ENCODE measurements at regions not wholly inside any gene's neighbourhood (a gene's known extent, or its start where the extent isn't known, plus 50 kb on each side); places are given as distances from the start of the nearest gene placed in this dataset.

GRCh38 chr5:64026493-64026892 lies 64.2 kb upstream of the HTR1A start:
- no peak for ATAC-seq
- TF ChIP-seq, protein P1, sequence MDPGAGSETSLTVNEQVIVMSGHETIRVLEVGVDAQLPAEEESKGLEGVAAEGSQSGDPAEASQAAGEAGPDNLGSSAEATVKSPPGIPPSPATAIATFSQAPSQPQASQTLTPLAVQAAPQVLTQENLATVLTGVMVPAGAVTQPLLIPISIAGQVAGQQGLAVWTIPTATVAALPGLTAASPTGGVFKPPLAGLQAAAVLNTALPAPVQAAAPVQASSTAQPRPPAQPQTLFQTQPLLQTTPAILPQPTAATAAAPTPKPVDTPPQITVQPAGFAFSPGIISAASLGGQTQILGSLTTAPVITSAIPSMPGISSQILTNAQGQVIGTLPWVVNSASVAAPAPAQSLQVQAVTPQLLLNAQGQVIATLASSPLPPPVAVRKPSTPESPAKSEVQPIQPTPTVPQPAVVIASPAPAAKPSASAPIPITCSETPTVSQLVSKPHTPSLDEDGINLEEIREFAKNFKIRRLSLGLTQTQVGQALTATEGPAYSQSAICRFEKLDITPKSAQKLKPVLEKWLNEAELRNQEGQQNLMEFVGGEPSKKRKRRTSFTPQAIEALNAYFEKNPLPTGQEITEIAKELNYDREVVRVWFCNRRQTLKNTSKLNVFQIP (CRISPR knock-in tag; IDR thresholded peaks at IDR 0.05; ENCODE audit: borderline replicate concordance, low read depth), result no peak
- TF ChIP-seq TCF4 (CRISPR knock-in tag; IDR thresholded peaks at IDR 0.05; ENCODE audit: borderline replicate concordance) (no peak), BACH2 (CRISPR knock-in tag; IDR thresholded peaks at IDR 0.05; ENCODE audit: borderline replicate concordance) (no peak), CSRNP3 (CRISPR knock-in tag; IDR thresholded peaks at IDR 0.05) (no peak), ZNF565 (CRISPR knock-in tag; conservative IDR thresholded peaks at IDR 0.05; ENCODE audit: low read depth) (no peak), ESRRG (CRISPR knock-in tag; IDR thresholded peaks at IDR 0.05) (no peak), ZNF8 (CRISPR knock-in tag; IDR thresholded peaks at IDR 0.05) (no peak), PPARA (CRISPR knock-in tag; IDR thresholded peaks at IDR 0.05; ENCODE audit: borderline replicate concordance) (no peak), ZFP30 (CRISPR knock-in tag; IDR thresholded peaks at IDR 0.05) (no peak), TOX (CRISPR knock-in tag; IDR thresholded peaks at IDR 0.05; ENCODE audit: borderline replicate concordance) (no peak), ZFP3 (CRISPR knock-in tag; IDR thresholded peaks at IDR 0.05) (no peak), ZNF70 (CRISPR knock-in tag; IDR thresholded peaks at IDR 0.05) (no peak)
- TF ChIP-seq, protein P2, sequence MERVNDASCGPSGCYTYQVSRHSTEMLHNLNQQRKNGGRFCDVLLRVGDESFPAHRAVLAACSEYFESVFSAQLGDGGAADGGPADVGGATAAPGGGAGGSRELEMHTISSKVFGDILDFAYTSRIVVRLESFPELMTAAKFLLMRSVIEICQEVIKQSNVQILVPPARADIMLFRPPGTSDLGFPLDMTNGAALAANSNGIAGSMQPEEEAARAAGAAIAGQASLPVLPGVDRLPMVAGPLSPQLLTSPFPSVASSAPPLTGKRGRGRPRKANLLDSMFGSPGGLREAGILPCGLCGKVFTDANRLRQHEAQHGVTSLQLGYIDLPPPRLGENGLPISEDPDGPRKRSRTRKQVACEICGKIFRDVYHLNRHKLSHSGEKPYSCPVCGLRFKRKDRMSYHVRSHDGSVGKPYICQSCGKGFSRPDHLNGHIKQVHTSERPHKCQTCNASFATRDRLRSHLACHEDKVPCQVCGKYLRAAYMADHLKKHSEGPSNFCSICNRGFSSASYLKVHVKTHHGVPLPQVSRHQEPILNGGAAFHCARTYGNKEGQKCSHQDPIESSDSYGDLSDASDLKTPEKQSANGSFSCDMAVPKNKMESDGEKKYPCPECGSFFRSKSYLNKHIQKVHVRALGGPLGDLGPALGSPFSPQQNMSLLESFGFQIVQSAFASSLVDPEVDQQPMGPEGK (CRISPR knock-in tag; IDR thresholded peaks at IDR 0.05; ENCODE audit: borderline replicate concordance), result no peak

DNA sequence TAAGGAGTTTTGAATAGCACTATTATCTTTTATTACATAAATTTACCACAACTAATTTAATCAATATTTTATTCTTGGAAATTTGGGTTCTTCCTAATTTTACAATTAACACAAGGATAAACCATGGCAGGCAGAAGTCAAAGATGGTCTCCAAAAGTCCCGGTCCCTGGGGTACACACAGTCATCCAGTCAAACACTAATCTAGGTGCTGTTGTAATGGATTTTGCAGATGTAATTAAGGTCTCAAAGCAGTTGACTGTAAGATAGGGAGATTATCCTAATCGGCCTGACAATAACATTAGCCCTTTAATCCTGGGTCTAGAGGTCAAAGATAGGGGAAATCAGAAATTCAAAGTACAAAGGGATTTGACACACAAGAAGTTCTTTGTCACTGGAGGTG lies 57.5 kb upstream of the HTR1A start:
- TF ChIP-seq TOX (CRISPR knock-in tag; IDR thresholded peaks at IDR 0.05; ENCODE audit: borderline replicate concordance), result no peak
- no peak for TF ChIP-seq CSRNP3 (CRISPR knock-in tag; IDR thresholded peaks at IDR 0.05)
- no peak for TF ChIP-seq CSDC2 (CRISPR knock-in tag; IDR thresholded peaks at IDR 0.05)
- TF ChIP-seq OSR1 (CRISPR knock-in tag; IDR thresholded peaks at IDR 0.05), result no peak
- TF ChIP-seq ZFP3 (CRISPR knock-in tag; IDR thresholded peaks at IDR 0.05), result no peak
- TF ChIP-seq, protein P2 (CRISPR knock-in tag; IDR thresholded peaks at IDR 0.05; ENCODE audit: borderline replicate concordance), result no peak
- no peak for TF ChIP-seq ARNTL (CRISPR knock-in tag; IDR thresholded peaks at IDR 0.05; ENCODE audit: borderline replicate concordance, low read depth)
- TF ChIP-seq ZFP30 (CRISPR knock-in tag; IDR thresholded peaks at IDR 0.05), result no peak
- no peak for TF ChIP-seq PPARA (CRISPR knock-in tag; IDR thresholded peaks at IDR 0.05; ENCODE audit: borderline replicate concordance)
- TF ChIP-seq ESRRG (CRISPR knock-in tag; IDR thresholded peaks at IDR 0.05), result no peak
- TF ChIP-seq ZNF8 (CRISPR knock-in tag; IDR thresholded peaks at IDR 0.05), result no peak
- no peak for TF ChIP-seq ZC3H10 (CRISPR knock-in tag; IDR thresholded peaks at IDR 0.05)
- no peak for ATAC-seq

- TF ChIP-seq SNAI2 (CRISPR knock-in tag; IDR thresholded peaks at IDR 0.05) (no peak), TCF4 (CRISPR knock-in tag; IDR thresholded peaks at IDR 0.05; ENCODE audit: borderline replicate concordance) (no peak), ESRRG (CRISPR knock-in tag; IDR thresholded peaks at IDR 0.05) (no peak), TOX (CRISPR knock-in tag; IDR thresholded peaks at IDR 0.05; ENCODE audit: borderline replicate concordance) (no peak), CSRNP3 (CRISPR knock-in tag; IDR thresholded peaks at IDR 0.05) (no peak)
- TF ChIP-seq, protein P2 (CRISPR knock-in tag; IDR thresholded peaks at IDR 0.05; ENCODE audit: borderline replicate concordance), result no peak
- no peak for ATAC-seq
These were observed 56.7 kb upstream of the HTR1A start for GRCh38 chr5:64018966-64019365.
